Hepatic stellate cell (primary cell): ENCODE measurements at regions not wholly inside any gene's neighbourhood (a gene's known extent, or its start where the extent isn't known, plus 50 kb on each side); places are given as distances from the start of the nearest gene placed in this dataset.

Experiments
- DNase-seq: peaks from one replicate; pipeline ENCODE4 v3.0.0; 2011; ENCODE audit warnings: low spot score

- DNase-seq, result no peak
Measured at GRCh38 chr5:2168601-2169429, 286.1 kb upstream of the IRX4 start.

GRCh38 chr5:2167671-2168070 lies 284.9 kb upstream of the IRX4 start:
- DNase-seq, result no peak

GRCh38 chr5:2166979-2167377 lies 284.3 kb upstream of the IRX4 start:
- DNase-seq, result no peak

GRCh38 chr5:2166306-2166978 lies 283.7 kb upstream of the IRX4 start:
- DNase-seq, result no peak

- no peak for DNase-seq
Measured at GRCh38 chr5:2165615-2166305, 283.0 kb upstream of the IRX4 start.

- DNase-seq, result no peak
Measured at GRCh38 chr5:2165203-2165602, 282.5 kb upstream of the IRX4 start.

GRCh38 chr5:2164586-2164985 lies 281.9 kb upstream of the IRX4 start:
- DNase-seq, result no peak

GRCh38 chr5:2163940-2164490 lies 281.3 kb upstream of the IRX4 start:
- DNase-seq, result no peak

GRCh38 chr5:2163060-2163856 lies 280.5 kb upstream of the IRX4 start:
- DNase-seq, result no peak

- DNase-seq, result no peak
Measured at GRCh38 chr5:2160811-2161210, 278.1 kb upstream of the IRX4 start.

GRCh38 chr5:2158767-2159166 lies 276.0 kb upstream of the IRX4 start:
- no peak for DNase-seq

GRCh38 chr5:2158109-2158508 lies 275.4 kb upstream of the IRX4 start:
- no peak for DNase-seq

GRCh38 chr5:2157372-2157771 lies 274.6 kb upstream of the IRX4 start:
- DNase-seq, result no peak

- DNase-seq, result no peak
Measured at GRCh38 chr5:2156358-2157059, 273.8 kb upstream of the IRX4 start.

- no peak for DNase-seq
Measured at GRCh38 chr5:2155556-2155955, 272.8 kb upstream of the IRX4 start.

GRCh38 chr5:2153802-2154201 lies 271.1 kb upstream of the IRX4 start:
- no peak for DNase-seq

GRCh38 chr5:2153350-2153749 lies 270.6 kb upstream of the IRX4 start:
- no peak for DNase-seq

GRCh38 chr5:2151301-2151888 lies 268.7 kb upstream of the IRX4 start:
- peak; percentile 22 for DNase-seq

GRCh38 chr5:2149195-2149539 lies 266.4 kb upstream of the IRX4 start:
- no peak for DNase-seq

- no peak for DNase-seq
Measured at GRCh38 chr5:2148312-2149194, 265.8 kb upstream of the IRX4 start.
